IPS-15b (cell line): ENCODE measurements at regions not wholly inside any gene's neighbourhood (a gene's known extent, or its start where the extent isn't known, plus 50 kb on each side); places are given as distances from the start of the nearest gene placed in this dataset.

Experiments used
- H3K27me3 ChIP-seq: one replicate; pipeline ENCODE4 v1.6.1; 2013; ENCODE audit warnings: low read length; ENCODE audit not compliant: control insufficient read depth, insufficient read depth
- H3K36me3 ChIP-seq: one replicate; pipeline ENCODE4 v1.6.1; 2013; ENCODE audit warnings: low read length; ENCODE audit not compliant: control insufficient read depth, insufficient read depth
- H3K4me1 ChIP-seq: one replicate; pipeline ENCODE4 v1.6.1; 2013; ENCODE audit warnings: mild to moderate bottlenecking, low read length; ENCODE audit not compliant: control insufficient read depth, insufficient read depth
- H3K4me3 ChIP-seq: one replicate; pipeline ENCODE4 v1.5.1; 2013; ENCODE audit warnings: low read depth, low read length
- H3K9ac ChIP-seq: one replicate; pipeline ENCODE4 v1.6.1; 2013; ENCODE audit warnings: low read depth, mild to moderate bottlenecking, low read length
- H3K9me3 ChIP-seq: one replicate; pipeline ENCODE4 v1.6.1; 2013; ENCODE audit warnings: mild to moderate bottlenecking, low read length; ENCODE audit not compliant: control insufficient read depth, insufficient read depth

DNA sequence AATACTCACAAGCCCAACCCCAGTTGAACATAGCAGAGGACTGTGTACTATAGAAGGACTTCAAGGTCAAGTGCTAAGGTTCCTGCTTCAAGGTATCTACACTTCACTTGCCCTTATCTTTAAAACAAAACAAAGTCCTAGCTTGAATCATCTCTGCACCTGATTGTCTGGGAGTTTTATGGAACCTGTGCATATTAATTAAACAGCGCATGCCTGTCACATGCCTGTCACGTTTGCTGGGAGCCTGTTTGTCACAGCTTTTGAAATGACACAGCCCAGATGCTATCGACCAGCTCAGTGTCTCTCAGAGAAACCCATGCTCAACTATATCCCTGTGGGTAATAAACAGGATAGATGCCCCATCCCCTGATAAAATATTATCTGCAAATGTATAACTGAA is 476.0 kb downstream of the ZSWIM6 start:
- H3K4me1 ChIP-seq = no peaks in the 10 kb centered on the region
- H3K9me3 ChIP-seq = no peaks in the 10 kb centered on the region
- no peak overlapping the region for H3K9ac ChIP-seq
- H3K36me3 ChIP-seq = no peaks in the 10 kb centered on the region
- H3K27me3 ChIP-seq = no peaks in the 10 kb centered on the region
- H3K4me3 ChIP-seq = no peak overlapping the region

DNA sequence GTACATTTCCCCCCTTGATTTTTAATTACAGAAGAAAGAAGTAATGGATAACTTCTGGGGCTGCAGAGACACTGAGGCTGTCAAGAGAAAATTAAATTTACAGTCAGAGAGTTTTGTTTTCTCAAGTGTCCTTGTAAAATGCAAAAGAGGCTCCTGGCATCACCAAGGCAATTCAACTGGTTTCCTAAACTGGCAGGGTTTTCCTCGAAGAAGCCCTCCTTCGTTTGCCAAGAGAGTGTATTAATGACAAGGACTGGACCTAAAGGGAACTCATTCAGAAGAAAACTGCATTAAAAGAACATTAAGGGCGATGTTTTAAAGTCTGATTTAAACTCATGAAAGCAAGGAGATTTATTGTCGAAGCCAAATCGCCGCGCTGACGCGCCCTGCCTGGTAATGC is 476.9 kb downstream of the ZSWIM6 start:
- no peak overlapping the region for H3K9ac ChIP-seq
- H3K4me1 ChIP-seq = no peaks in the 10 kb centered on the region
- H3K36me3 ChIP-seq = no peaks in the 10 kb centered on the region
- H3K4me3 ChIP-seq = no peak overlapping the region
- no peaks in the 10 kb centered on the region for H3K27me3 ChIP-seq
- no peaks in the 10 kb centered on the region for H3K9me3 ChIP-seq

DNA sequence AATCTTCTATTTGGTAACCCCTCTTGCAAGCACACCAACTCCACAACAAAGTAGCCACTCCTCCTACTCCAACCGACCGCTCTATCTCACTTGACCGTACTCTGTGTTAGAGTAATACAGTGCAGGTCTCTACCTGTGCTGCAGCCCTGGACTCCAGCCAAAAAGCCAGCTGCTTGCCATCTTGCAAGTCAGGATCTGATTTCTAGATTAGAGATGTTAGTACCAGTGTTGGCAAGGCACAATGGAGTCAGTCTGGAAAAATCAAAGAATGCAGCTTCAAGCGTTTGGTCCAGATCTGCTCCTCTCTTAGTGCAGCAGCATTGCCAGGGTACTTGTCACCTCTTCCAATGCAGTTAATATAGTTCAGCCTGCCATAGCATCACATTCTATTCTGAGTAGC is 477.6 kb downstream of the ZSWIM6 start:
- Histone ChIP-seq H3K4me1 (no peaks in the 10 kb centered on the region), H3K9ac (no peak overlapping the region), H3K4me3 (no peak overlapping the region), H3K27me3 (no peaks in the 10 kb centered on the region), H3K9me3 (no peaks in the 10 kb centered on the region), H3K36me3 (no peaks in the 10 kb centered on the region)

GRCh38 chr5:61811052-61811451 is 479.0 kb downstream of the ZSWIM6 start:
- Histone ChIP-seq H3K36me3 (no peaks in the 10 kb centered on the region), H3K9ac (no peak overlapping the region), H3K27me3 (no peaks in the 10 kb centered on the region), H3K4me3 (no peak overlapping the region), H3K9me3 (no peaks in the 10 kb centered on the region), H3K4me1 (no peaks in the 10 kb centered on the region)

- Histone ChIP-seq H3K4me3 (no peak overlapping the region), H3K36me3 (no peaks in the 10 kb centered on the region), H3K4me1 (peaks cover 3% of the 10 kb centered on the region), H3K9ac (no peak overlapping the region), H3K27me3 (no peaks in the 10 kb centered on the region), H3K9me3 (no peaks in the 10 kb centered on the region)
Measured at GRCh38 chr5:61813361-61813760, 481.3 kb downstream of the ZSWIM6 start.

DNA sequence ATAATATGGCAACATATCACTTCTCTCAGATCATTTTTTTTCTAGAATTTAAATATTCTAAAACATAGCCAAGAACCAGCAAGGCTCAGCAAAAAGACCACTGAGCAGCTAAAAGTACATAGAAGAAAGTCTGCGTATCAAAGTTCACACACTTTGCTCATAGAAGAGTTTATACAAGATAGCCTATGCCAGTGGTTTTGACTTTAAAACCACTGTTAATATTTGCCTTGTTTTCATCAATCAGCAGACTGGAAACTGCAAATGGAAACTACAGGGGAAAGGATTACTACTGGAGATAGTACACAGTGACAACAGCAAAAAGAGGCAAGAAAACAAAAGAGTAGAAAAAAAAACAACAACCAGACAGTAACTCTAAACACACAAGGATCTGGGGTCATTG is 483.3 kb downstream of the ZSWIM6 start:
- Histone ChIP-seq H3K27me3 (no peaks in the 10 kb centered on the region), H3K36me3 (no peaks in the 10 kb centered on the region), H3K4me3 (no peak overlapping the region), H3K9me3 (no peaks in the 10 kb centered on the region), H3K9ac (no peak overlapping the region), H3K4me1 (peaks cover 3% of the 10 kb centered on the region)

DNA sequence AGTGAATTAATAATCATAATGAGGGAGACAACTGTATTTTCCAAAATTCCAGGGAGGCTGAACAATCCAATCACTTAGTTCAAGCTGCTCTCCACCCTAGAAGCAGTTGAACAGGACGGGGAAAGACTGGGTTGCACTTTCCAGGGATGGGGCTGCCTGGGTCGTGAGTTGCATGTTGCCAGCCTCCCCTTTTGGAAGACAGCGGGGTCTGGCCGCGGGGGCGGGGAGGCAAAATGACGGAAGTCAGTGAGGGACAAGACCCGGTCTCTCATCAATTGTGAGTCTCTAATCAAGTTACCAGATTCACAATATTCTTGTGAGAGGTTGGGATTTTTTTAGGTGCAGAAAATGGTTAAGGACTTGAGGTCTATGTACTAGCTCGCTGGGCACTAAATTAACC is 484.1 kb downstream of the ZSWIM6 start:
- Histone ChIP-seq H3K36me3 (no peaks in the 10 kb centered on the region), H3K9ac (no peak overlapping the region), H3K4me1 (peaks cover 3% of the 10 kb centered on the region), H3K4me3 (no peak overlapping the region), H3K9me3 (no peaks in the 10 kb centered on the region), H3K27me3 (no peaks in the 10 kb centered on the region)

GRCh38 chr5:61816585-61817450 is 484.8 kb downstream of the ZSWIM6 start:
- no peak overlapping the region for H3K4me3 ChIP-seq

GRCh38 chr5:61817472-61818326 is 485.6 kb downstream of the ZSWIM6 start:
- Histone ChIP-seq H3K9ac (no peak overlapping the region), H3K36me3 (no peaks in the 10 kb centered on the region), H3K27me3 (no peaks in the 10 kb centered on the region), H3K4me1 (peaks cover 3% of the 10 kb centered on the region), H3K4me3 (no peak overlapping the region), H3K9me3 (no peaks in the 10 kb centered on the region)

More at GRCh38 chr5:61816585-61817450, 484.8 kb downstream of the ZSWIM6 start:
- Histone ChIP-seq H3K9me3 (no peaks in the 10 kb centered on the region), H3K27me3 (no peaks in the 10 kb centered on the region), H3K4me1 (peaks cover 3% of the 10 kb centered on the region), H3K36me3 (no peaks in the 10 kb centered on the region), H3K9ac (no peak overlapping the region)

DNA sequence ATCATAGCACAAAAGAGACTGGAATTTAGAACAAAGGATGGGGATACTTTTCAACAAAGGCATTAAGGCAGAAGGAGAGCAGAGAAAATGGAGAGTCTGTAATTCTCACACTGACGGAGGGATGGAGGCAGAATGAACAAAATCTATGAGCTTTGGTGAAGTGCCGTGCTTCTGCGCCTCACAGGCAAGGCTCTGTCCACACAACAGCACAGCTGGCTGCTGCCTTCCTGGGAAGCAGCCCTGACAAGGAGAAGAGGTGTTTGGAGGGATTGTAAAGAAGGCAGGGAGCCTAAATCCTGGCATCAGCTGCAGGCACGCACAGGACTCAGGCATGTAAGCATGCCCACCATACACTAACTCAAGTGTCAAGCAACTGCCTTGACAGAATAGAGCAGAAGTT is 485.2 kb upstream of the KIF2A start:
- Histone ChIP-seq H3K4me1 (peaks cover 3% of the 10 kb centered on the region), H3K27me3 (no peaks in the 10 kb centered on the region), H3K9me3 (no peaks in the 10 kb centered on the region), H3K9ac (no peak overlapping the region), H3K4me3 (no peak overlapping the region), H3K36me3 (no peaks in the 10 kb centered on the region)

- Histone ChIP-seq H3K4me1 (peaks cover 3% of the 10 kb centered on the region), H3K36me3 (no peaks in the 10 kb centered on the region), H3K9ac (no peak overlapping the region), H3K4me3 (no peak overlapping the region), H3K9me3 (no peaks in the 10 kb centered on the region), H3K27me3 (no peaks in the 10 kb centered on the region)
Measured at GRCh38 chr5:61821561-61821960, 484.4 kb upstream of the KIF2A start.

DNA sequence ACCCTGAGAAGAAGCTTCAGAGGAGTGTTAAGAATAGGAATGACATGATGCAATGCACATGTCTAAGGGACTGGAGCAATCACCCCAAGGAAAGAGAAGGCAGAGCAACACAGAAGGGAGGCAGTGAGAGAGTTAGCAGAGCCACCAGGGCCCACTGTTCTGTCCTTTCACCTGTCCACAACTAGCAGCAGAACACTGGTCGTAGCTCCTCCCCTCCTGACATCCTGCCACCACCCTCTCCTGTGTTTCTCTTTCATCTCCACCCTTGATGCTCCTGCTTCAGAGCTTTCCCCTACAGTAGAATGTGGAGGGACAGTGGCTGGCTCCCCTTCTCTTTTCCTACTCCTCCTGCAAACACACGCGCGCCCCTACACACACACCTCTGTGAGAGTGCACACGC is 483.4 kb upstream of the KIF2A start:
- no peaks in the 10 kb centered on the region for H3K36me3 ChIP-seq
- H3K9ac ChIP-seq = no peak overlapping the region
- no peaks in the 10 kb centered on the region for H3K9me3 ChIP-seq
- no peaks in the 10 kb centered on the region for H3K27me3 ChIP-seq
- H3K4me3 ChIP-seq = no peak overlapping the region
- peaks cover under 1% of the 10 kb centered on the region for H3K4me1 ChIP-seq
